Hepatic stellate cell (primary cell): ENCODE measurements at regions not wholly inside any gene's neighbourhood (a gene's known extent, or its start where the extent isn't known, plus 50 kb on each side); places are given as distances from the start of the nearest gene placed in this dataset.

Experiments used
- DNase-seq: peaks from one replicate; pipeline ENCODE4 v3.0.0; 2011; ENCODE audit warnings: low spot score

DNA sequence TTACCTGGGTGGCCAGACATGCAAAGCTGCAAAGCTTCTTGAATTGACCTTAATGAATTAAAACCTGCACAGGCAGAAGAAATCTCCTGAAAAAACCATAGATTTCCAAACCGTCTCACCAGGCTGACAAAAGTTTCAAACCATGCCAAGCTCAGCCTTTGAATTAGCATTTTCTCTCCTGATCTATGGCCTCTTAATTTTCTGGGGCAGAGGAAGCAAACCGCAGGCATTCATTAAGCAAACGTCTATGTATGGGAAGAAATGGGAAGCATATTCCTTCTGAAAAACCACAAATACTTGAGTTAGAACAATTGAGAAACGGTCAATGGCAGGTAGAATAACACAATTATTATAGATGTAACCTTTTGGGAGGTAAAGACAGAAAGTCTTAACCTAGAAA, 500.2 kb upstream of the NR2F2 start:
- no peak for DNase-seq

DNA sequence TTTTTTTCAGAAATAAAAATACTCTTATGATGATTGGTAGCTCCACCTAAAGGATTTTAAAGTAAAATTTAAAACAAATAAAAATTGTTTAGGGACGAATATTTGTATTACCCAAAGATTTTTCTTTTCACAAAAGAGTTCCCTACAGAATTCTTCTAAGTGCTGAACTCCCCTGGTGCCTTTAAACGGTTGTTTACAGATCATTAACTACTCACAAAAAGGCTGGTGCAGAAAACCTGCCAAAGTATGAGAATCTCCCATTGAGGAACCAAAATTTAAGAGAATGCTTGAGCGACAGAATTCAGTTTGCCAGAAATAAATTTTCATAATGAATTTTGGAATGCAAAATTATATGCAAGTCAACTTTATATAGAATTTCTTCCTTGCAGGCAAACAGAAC, 497.8 kb upstream of the NR2F2 start:
- DNase-seq = no peak

- DNase-seq = no peak
These were observed 496.3 kb upstream of the NR2F2 start for GRCh38 chr15:95834028-95834804.

DNA sequence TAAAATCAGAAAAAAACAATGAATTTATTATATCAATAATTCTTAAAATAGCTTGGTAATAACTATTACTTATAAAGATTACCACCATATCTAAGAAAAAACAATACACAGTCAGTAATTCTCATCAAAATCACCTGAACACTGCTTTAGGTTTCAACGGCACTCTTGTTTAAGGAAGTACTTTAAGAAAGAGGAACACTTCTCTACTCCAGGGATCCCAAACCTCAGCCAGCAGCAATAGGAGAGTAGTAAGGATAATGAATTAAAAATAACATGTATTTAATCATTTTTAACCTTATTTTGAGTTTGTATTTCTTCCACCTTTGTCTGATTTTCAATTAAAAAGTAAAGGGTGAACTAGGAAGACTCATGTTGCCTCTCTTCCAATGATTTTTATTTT, 494.0 kb upstream of the NR2F2 start:
- DNase-seq = no peak

DNA sequence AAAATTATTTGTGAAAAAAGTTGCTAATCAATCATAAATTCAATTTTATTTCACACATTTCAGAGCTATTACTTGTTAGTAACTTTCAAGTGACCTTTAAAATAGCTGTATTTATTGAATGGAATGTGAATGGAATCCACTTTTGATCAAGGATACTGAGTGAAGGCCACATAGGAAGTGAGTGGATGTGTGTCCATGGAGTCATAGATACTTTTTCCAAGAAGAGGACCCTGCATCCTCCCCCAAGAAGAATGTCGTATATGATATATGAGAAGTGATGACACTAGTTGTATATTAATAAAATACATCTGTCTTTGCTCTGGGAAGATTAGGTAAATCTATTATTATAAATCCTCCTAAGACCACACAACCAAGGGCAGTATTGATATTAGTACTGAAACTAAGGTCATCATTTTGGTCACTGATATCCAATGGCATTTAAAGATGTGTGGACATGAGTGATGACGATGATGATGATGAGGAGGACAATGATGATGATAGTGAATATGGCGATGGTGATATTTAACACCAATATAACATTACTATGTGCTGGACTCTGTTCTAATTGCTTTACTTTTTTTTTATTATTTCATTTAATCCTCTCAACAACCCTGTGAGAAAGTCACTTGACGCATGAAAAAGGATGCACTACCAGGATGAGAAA, 493.0 kb upstream of the NR2F2 start:
- no peak for DNase-seq

GRCh38 chr15:95839367-95839782, 491.1 kb upstream of the NR2F2 start:
- DNase-seq = no peak

DNA sequence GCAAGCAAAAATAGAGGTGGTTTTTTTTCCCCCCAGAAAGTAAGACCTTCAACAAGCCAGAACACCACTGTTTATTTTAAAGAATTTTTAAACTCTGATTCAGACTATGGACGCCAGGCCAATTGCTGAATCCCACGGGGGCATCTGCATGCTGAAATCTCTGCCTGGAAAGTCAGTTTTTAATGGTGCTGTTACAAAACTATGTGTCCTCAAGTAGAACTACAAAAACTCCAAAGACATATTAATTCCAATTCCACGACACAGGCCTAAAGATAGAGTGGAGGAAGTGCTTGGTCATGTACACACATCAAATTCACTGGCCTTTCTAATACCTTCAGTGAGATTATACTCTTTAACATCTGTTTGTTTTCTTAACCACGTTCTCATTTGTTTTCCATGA, 490.5 kb upstream of the NR2F2 start:
- DNase-seq = peak; percentile 54

GRCh38 chr15:95840855-95841254, 489.6 kb upstream of the NR2F2 start:
- DNase-seq = no peak

DNA sequence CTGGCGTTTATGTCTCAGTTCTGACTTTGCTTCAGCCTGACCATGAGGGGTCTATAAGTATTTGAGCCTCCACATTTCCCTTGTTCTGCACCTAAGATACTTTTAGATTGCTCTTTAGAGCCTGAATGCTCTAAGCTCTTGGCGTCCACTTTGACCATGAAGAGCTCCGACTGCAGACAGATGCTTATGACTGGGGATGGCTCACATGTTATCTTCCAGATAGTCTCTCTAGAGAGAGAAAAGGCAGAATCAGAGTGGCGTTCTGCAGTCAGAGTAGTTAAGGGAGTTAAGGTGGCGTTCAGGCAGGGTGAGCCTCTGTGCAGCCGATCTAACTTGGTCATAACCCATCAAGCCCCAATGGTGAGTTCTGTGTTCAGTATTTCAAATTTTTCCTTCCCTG, 487.9 kb upstream of the NR2F2 start:
- no peak for DNase-seq

- DNase-seq = peak; percentile 43
These were observed 487.1 kb upstream of the NR2F2 start for GRCh38 chr15:95843241-95843910.

GRCh38 chr15:95845862-95846515, 484.5 kb upstream of the NR2F2 start:
- DNase-seq = no peak

DNA sequence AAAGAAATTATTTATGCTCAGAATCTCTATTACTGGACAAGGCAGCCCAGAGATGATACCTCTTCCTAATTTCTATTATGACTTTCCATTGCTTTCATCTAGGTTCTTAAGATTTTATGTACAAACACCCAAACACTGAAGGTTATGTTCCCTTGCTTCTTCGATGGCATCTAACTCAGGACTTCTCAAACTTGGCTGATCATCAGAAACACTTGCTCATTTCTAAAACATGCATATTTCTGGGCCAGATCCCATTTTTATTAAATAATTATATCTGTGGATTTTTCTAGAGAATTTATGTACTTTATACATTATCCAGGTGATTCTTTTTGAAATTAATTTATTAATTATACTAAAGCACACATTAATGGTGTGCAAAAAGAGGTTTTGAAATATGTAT, 482.4 kb upstream of the NR2F2 start:
- DNase-seq = no peak

GRCh38 chr15:95850837-95851236, 479.7 kb upstream of the NR2F2 start:
- DNase-seq = no peak

GRCh38 chr15:95853350-95853749, 477.1 kb upstream of the NR2F2 start:
- DNase-seq = no peak

- DNase-seq = peak; percentile 29
These were observed 473.3 kb upstream of the NR2F2 start for GRCh38 chr15:95857124-95857757.

DNA sequence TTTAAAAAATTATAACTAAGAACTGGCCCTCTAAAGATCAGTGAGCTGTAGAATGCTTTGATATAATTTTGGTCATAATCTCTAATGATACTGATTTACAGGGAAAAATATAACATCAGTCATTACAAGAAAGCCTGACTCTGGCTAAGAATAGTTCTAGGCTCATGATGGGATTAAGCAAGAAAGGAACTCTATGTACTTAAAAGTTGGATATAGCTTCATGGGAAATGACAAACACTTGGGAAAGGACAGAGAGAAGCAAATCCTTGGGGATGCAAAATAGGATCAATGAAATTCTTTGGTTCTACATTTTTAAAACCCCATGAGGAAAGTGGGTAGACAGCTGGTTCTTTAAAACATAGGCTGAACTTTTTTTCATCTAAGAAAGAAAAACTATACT, 472.7 kb upstream of the NR2F2 start:
- DNase-seq = no peak

DNA sequence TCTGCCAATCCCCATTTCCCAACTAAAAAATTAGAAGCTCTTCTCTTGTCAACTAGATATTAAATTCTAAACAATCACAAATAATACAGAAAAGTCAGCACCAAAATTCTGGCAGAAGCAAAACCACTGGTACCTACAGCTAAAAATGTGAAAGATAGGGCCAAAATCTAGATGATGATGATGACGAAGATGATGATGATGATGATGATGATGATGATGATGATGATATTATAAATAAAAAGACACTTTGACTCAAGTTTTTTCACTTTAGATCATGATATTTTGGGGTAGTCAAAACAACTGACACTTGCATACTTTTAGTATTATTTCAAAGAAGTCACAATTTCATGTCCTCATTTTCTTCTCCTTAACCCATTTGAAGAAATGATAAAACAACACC, 470.1 kb upstream of the NR2F2 start:
- no peak for DNase-seq

DNA sequence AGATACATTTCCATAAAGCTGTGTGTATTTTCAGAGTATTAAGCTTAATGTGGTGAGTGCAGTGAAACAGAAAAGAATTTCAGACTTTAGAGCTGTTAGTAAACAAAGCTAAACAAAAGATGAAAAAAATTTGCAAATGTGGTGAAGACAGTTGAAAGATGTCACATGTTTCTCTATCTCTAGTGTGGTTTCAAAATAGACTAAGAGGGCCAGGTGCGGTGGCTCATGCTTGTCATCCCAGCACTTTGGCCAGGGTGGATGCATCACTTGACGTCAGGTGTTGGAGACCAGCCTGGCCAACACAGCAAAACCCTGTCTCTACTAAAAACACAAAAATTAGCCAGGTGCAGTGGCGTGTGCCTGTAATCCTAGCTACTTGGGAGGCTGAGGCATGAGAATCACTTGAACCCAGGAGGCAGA, 466.0 kb upstream of the NR2F2 start:
- no peak for DNase-seq

DNA sequence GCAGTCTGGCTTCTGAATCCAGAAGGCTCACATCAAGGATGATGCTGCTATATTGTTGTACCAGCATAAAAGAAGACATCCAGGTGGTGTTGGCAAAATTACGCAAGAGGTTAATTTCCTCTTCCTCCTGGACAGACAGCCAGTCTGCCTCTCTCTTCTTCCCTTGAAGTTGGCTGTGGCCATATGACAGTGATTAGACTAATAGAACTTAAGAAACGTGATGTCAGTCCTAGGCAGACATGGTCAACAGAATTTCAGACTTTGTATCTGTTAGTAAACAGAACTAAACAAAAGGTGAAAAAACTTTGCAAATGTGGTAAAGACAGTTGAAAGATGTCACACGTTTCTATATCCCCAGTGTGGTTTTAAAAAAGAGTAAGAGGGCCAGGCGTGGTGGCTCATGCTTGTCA, 465.2 kb upstream of the NR2F2 start:
- no peak for DNase-seq

GRCh38 chr15:95866711-95867440, 463.6 kb upstream of the NR2F2 start:
- DNase-seq = no peak

- DNase-seq = no peak
These were observed 462.1 kb upstream of the NR2F2 start for GRCh38 chr15:95868450-95868849.

- no peak for DNase-seq
These were observed 461.5 kb upstream of the NR2F2 start for GRCh38 chr15:95868970-95869369.
